ENCODE measurements at regions not wholly inside any gene's neighbourhood (a gene's known extent, or its start where the extent isn't known, plus 50 kb on each side); places are given as distances from the start of the nearest gene placed in this dataset.

DNA sequence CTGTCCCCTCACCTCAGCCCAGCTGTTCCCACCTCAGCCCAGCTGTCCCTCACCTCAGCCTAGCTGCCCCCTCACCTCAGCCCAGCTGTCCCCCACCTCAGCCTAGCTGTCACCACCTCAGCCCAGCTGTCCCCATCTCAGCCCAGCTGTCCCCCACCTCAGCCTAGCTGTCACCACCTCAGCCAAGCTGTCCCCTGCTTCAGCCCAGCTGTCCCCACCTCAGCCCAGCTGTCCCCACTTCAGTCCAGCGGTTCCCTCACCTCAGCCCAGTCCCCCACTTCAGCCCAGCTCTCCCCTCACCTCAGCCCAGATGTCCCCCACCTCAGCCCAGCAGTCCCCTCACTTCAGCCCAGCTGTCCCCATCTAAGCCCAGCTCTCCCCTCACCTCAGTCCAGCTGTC lies 88.4 kb upstream of the CSF3R start:
- TF ChIP-seq EZH2 (optimal IDR thresholded peaks at IDR 0.05; ENCODE audit: low read depth, low read length) (no peak), EZH2phosphoT487 (IDR thresholded peaks at IDR 0.05; ENCODE audit: low read length) (no peak)
- TF ChIP-seq, protein P1, sequence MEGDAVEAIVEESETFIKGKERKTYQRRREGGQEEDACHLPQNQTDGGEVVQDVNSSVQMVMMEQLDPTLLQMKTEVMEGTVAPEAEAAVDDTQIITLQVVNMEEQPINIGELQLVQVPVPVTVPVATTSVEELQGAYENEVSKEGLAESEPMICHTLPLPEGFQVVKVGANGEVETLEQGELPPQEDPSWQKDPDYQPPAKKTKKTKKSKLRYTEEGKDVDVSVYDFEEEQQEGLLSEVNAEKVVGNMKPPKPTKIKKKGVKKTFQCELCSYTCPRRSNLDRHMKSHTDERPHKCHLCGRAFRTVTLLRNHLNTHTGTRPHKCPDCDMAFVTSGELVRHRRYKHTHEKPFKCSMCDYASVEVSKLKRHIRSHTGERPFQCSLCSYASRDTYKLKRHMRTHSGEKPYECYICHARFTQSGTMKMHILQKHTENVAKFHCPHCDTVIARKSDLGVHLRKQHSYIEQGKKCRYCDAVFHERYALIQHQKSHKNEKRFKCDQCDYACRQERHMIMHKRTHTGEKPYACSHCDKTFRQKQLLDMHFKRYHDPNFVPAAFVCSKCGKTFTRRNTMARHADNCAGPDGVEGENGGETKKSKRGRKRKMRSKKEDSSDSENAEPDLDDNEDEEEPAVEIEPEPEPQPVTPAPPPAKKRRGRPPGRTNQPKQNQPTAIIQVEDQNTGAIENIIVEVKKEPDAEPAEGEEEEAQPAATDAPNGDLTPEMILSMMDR (IDR thresholded peaks at IDR 0.05; ENCODE audit: low read length) = no peak
